GM23338 (cell line): ENCODE measurements at regions not wholly inside any gene's neighbourhood (a gene's known extent, or its start where the extent isn't known, plus 50 kb on each side); places are given as distances from the start of the nearest gene placed in this dataset.

ENCODE experiments used
- CREB1 ChIP-seq: fragments of 250-450 bp; sonication (Bioruptor Pico); IDR thresholded peaks from 2 replicates; pipeline ENCODE4 v1.5.0; 2020; ENCODE audit warnings: low read depth, mild to moderate bottlenecking, moderate library complexity
- EZH2 ChIP-seq: fragments of 200-600 bp; sonication (generic); IDR thresholded peaks from one replicate; pipeline ENCODE4 v1.8.0; 2017; ENCODE audit warnings: antibody characterized with exemption, mild to moderate bottlenecking, low read depth; ENCODE audit not compliant: unreplicated experiment
- EZH2phosphoT487 ChIP-seq: fragments of 200-600 bp; sonication (generic); IDR thresholded peaks from one replicate; pipeline ENCODE4 v1.8.1; 2018; ENCODE audit warnings: antibody characterized with exemption; ENCODE audit not compliant: unreplicated experiment
- JUNB ChIP-seq: IDR thresholded peaks from one replicate; pipeline ENCODE4 v1.6.1; 2016; ENCODE audit warnings: antibody characterized with exemption; ENCODE audit not compliant: unreplicated experiment
- NANOG ChIP-seq: IDR thresholded peaks from 2 replicates; pipeline ENCODE4 v1.6.1; 2016; ENCODE audit warnings: antibody characterized with exemption, borderline replicate concordance
- POLR2AphosphoS5 ChIP-seq: IDR thresholded peaks from 2 replicates; pipeline ENCODE4 v1.6.1; 2016; ENCODE audit warnings: antibody characterized with exemption, low read depth
- STAT1 ChIP-seq: IDR thresholded peaks from one replicate; pipeline ENCODE4 v1.6.1; 2016; ENCODE audit warnings: antibody characterized with exemption; ENCODE audit not compliant: unreplicated experiment
- ZNF331 ChIP-seq: fragments of 250-450 bp; sonication (Bioruptor Pico); IDR thresholded peaks from 2 replicates; pipeline ENCODE4 v1.5.0; 2020; ENCODE audit warnings: low read depth, mild to moderate bottlenecking, moderate library complexity
- TF ChIP-seq, protein P1 (sequence below), 2 experiments: fragments of 200-600 bp in 1 of 2; sonication (generic) in 1 of 2; conservative IDR thresholded peaks; 2 replicates each; pipeline versions ENCODE4 v1.5.1 to v1.6.1; 2016 to 2017; ENCODE audit warnings: antibody characterized with exemption in 2 of 2, low read depth in 2 of 2, mild to moderate bottlenecking in 2 of 2, moderate library complexity in 1 of 2
- TF ChIP-seq, protein P2 (sequence below): IDR thresholded peaks from one replicate; pipeline ENCODE4 v1.6.1; 2018; ENCODE audit warnings: antibody characterized with exemption; ENCODE audit not compliant: unreplicated experiment
- TF ChIP-seq, protein P3 (sequence below): IDR thresholded peaks from 2 replicates; pipeline ENCODE4 v1.6.1; 2016; ENCODE audit warnings: antibody characterized with exemption

DNA sequence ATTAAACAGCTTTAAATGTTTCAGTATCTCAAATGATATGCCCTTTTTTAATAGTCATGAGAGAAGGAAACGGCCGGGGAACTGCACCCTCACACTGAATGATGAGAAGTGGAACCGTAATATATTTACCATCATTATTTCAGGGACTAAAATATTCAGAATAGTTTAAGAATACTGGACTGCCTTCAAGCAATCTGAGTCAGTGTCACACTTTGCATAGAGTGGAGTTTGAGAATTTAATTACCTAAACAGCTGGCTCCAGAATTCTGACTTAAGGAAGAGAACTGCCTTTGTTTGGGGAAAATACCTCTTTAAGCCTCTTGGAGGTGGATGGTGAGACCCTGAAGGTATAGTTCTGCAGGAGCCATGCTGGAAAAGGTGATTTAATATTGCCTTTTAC lies 135.9 kb upstream of the EPHA7 start:
- TF ChIP-seq, protein P1, sequence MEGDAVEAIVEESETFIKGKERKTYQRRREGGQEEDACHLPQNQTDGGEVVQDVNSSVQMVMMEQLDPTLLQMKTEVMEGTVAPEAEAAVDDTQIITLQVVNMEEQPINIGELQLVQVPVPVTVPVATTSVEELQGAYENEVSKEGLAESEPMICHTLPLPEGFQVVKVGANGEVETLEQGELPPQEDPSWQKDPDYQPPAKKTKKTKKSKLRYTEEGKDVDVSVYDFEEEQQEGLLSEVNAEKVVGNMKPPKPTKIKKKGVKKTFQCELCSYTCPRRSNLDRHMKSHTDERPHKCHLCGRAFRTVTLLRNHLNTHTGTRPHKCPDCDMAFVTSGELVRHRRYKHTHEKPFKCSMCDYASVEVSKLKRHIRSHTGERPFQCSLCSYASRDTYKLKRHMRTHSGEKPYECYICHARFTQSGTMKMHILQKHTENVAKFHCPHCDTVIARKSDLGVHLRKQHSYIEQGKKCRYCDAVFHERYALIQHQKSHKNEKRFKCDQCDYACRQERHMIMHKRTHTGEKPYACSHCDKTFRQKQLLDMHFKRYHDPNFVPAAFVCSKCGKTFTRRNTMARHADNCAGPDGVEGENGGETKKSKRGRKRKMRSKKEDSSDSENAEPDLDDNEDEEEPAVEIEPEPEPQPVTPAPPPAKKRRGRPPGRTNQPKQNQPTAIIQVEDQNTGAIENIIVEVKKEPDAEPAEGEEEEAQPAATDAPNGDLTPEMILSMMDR (conservative IDR thresholded peaks at IDR 0.05; ENCODE audit: low read depth in 2 of 2) = no peak
- no peak for TF ChIP-seq EZH2
- TF ChIP-seq EZH2phosphoT487 = no peak
- TF ChIP-seq POLR2AphosphoS5 = no peak
- TF ChIP-seq, protein P2, sequence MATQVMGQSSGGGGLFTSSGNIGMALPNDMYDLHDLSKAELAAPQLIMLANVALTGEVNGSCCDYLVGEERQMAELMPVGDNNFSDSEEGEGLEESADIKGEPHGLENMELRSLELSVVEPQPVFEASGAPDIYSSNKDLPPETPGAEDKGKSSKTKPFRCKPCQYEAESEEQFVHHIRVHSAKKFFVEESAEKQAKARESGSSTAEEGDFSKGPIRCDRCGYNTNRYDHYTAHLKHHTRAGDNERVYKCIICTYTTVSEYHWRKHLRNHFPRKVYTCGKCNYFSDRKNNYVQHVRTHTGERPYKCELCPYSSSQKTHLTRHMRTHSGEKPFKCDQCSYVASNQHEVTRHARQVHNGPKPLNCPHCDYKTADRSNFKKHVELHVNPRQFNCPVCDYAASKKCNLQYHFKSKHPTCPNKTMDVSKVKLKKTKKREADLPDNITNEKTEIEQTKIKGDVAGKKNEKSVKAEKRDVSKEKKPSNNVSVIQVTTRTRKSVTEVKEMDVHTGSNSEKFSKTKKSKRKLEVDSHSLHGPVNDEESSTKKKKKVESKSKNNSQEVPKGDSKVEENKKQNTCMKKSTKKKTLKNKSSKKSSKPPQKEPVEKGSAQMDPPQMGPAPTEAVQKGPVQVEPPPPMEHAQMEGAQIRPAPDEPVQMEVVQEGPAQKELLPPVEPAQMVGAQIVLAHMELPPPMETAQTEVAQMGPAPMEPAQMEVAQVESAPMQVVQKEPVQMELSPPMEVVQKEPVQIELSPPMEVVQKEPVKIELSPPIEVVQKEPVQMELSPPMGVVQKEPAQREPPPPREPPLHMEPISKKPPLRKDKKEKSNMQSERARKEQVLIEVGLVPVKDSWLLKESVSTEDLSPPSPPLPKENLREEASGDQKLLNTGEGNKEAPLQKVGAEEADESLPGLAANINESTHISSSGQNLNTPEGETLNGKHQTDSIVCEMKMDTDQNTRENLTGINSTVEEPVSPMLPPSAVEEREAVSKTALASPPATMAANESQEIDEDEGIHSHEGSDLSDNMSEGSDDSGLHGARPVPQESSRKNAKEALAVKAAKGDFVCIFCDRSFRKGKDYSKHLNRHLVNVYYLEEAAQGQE = no peak
- no peak for TF ChIP-seq NANOG
- no peak for TF ChIP-seq ZNF331 (CRISPR knock-in tag)
- TF ChIP-seq CREB1 (CRISPR knock-in tag) = no peak
- TF ChIP-seq, protein P3, sequence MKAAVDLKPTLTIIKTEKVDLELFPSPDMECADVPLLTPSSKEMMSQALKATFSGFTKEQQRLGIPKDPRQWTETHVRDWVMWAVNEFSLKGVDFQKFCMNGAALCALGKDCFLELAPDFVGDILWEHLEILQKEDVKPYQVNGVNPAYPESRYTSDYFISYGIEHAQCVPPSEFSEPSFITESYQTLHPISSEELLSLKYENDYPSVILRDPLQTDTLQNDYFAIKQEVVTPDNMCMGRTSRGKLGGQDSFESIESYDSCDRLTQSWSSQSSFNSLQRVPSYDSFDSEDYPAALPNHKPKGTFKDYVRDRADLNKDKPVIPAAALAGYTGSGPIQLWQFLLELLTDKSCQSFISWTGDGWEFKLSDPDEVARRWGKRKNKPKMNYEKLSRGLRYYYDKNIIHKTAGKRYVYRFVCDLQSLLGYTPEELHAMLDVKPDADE = no peak
- TF ChIP-seq JUNB = no peak
- TF ChIP-seq STAT1 = no peak
